ENCODE measurements at regions not wholly inside any gene's neighbourhood (a gene's known extent, or its start where the extent isn't known, plus 50 kb on each side); places are given as distances from the start of the nearest gene placed in this dataset.
"Not testable (repeated sequence)": the region's sequence is repeated elsewhere in the genome, so short reads cannot be mapped to it uniquely, and the experiment has no call there.

- ATAC-seq (no peak), DNase-seq (no peak)
- Histone ChIP-seq H3K27me3 (no peaks in the 10 kb centered on the region), H3K9me3 (no peaks in the 10 kb centered on the region), H3K4me3 (no peak overlapping the region), H3K4me1 (no peaks in the 10 kb centered on the region), H3K36me3 (no peaks in the 10 kb centered on the region), H3K27ac (no peak overlapping the region)
- no peak for TF ChIP-seq CTCF (IDR thresholded peaks at IDR 0.05)
- intact Hi-C loops (cut with DNase I) = no loop called here
Observed at GRCh38 chr7:85805656-85806055, 618.8 kb upstream of the SEMA3D start.

GRCh38 chr7:85805249-85805648 lies 618.4 kb upstream of the SEMA3D start:
- Histone ChIP-seq H3K36me3 (no peaks in the 10 kb centered on the region), H3K4me1 (no peaks in the 10 kb centered on the region), H3K27ac (no peak overlapping the region), H3K27me3 (no peaks in the 10 kb centered on the region), H3K9me3 (no peaks in the 10 kb centered on the region), H3K4me3 (no peak overlapping the region)
- no peak for TF ChIP-seq CTCF (IDR thresholded peaks at IDR 0.05)
- ATAC-seq (no peak), DNase-seq (no peak)
- intact Hi-C loops (cut with DNase I) = no loop called here
- WGBS, 2 donors = 75 to 78% methylated on average over 3 of the region's 3 CpGs

- WGBS, 2 donors = 72 to 82% methylated on average over 1 of the region's 1 CpG
- Histone ChIP-seq H3K36me3 (no peaks in the 10 kb centered on the region), H3K9me3 (peaks cover 0 to under 1% (median 0%) of the 10 kb centered on the region in 11 donors), H3K27me3 (no peaks in the 10 kb centered on the region), H3K4me1 (no peaks in the 10 kb centered on the region), H3K27ac (no peak overlapping the region), H3K4me3 (no peak overlapping the region)
- ATAC-seq (no peak), DNase-seq (no peak)
- intact Hi-C loops (cut with DNase I) = no loop called here
- no peak for TF ChIP-seq CTCF (IDR thresholded peaks at IDR 0.05)
Observed at GRCh38 chr7:85802211-85802610, 615.4 kb upstream of the SEMA3D start.

GRCh38 chr7:85796956-85797355 lies 610.1 kb upstream of the SEMA3D start:
- 77 to 86% methylated on average over 2 of the region's 2 CpGs for WGBS, 2 donors
- ATAC-seq (no peak), DNase-seq (no peak)
- TF ChIP-seq CTCF (IDR thresholded peaks at IDR 0.05) = no peak
- Histone ChIP-seq H3K27ac (no peak overlapping the region), H3K9me3 (peaks cover 0 to 14% (median 0%) of the 10 kb centered on the region in 11 donors), H3K27me3 (no peaks in the 10 kb centered on the region), H3K36me3 (no peaks in the 10 kb centered on the region), H3K4me3 (no peak overlapping the region), H3K4me1 (no peaks in the 10 kb centered on the region)
- intact Hi-C loops (cut with DNase I) = no loop called here

GRCh38 chr7:85791098-85791497 lies 604.2 kb upstream of the SEMA3D start:
- H3K36me3 ChIP-seq; DNase-seq; H3K27me3 ChIP-seq; H3K27ac ChIP-seq; intact Hi-C loops (cut with DNase I); ATAC-seq; H3K4me3 ChIP-seq; H3K4me1 ChIP-seq: not testable (repeated sequence)
- WGBS, 2 donors = 84 to 87% methylated on average over 4 of the region's 4 CpGs
- H3K9me3 ChIP-seq = peaks cover 0 to 14% (median 2%) of the 10 kb centered on the region in 11 donors
